ENCODE measurements at regions not wholly inside any gene's neighbourhood (a gene's known extent, or its start where the extent isn't known, plus 50 kb on each side); places are given as distances from the start of the nearest gene placed in this dataset.
"Not testable (repeated sequence)": the region's sequence is repeated elsewhere in the genome, so short reads cannot be mapped to it uniquely, and the experiment has no call there.

DNA sequence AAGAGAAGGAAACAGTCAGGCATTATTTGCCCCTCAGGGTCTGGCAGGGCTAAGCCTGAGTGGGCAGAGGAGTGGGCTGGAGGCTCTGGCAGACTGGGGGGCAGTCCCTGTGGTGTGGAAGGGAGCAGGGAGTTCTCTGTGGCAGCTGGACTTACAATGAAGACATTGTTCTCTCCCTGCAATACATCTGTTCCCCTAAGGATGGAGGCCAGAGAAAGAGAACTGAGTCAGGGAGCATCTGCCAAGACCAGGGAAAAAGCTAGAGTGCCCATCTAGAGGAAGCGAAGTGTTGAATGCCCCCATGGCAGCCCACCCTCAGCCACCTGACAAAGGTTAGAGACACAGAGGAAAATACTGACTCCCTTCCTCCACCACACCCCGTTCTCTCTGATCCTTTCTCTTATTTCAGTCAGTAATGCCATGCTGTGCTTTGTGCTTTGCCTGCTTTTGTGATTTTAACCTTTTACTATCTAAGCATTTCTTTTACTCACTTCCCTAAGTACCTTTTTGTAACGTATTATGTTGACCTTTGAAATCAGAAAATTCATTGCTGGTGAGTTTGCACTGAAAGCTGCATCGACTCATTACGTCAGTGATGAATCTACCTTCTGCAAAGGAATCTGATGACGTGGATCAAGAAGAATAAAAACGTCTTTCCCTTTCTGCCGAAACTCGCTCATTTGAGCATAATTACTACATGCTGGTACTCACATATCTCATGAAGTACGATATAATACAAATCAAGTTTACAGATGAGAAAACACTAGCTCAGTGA lies 76.0 kb downstream of the ACTL7B start:
- H3K4me1 ChIP-seq (ENCODE audit: insufficient read depth, low read length) = peaks cover 26% of the 10 kb centered on the region
- H3K9me3 ChIP-seq (ENCODE audit: control insufficient read depth, insufficient read depth, low read length) = no peaks in the 10 kb centered on the region
- no peaks in the 10 kb centered on the region for H3K36me3 ChIP-seq (ENCODE audit: insufficient read depth, low read length)
- no peak overlapping the region for H3K9ac ChIP-seq (ENCODE audit: low read depth, low read length)

DNA sequence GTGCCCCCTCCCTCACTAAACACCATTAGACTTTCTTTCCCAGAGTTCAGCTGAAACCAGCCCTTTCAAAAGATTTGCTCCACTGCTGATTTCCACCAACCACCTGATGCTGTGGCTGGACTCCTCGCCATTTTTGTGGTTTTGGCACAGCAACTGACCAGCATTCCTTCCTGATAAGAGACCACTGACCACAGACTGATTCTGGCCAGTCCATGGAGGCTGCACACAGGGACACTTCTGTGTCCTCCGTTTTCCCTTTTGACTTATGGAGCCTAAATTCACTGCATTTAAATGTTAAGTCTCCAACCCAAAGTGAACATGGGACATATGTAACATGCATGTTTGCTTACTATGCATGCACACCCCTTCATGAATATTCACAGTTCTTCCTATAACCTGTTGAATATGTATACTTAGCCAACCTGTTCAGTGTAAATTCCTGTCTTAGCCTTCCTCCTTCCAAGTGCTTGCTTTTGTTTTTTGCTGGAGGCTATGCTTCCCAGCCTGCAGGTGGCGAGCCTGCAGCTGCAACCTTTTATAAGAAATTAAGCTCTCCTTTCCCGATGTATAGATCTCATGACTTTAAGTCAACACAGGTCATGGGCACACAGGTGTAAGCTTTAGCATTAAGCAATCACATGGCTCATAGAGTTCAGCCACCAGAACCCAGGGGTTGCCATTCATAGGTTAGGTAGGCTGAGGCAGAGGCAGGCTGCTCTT lies 78.7 kb downstream of the ACTL7B start:
- Histone ChIP-seq H3K9me3 (ENCODE audit: control insufficient read depth, insufficient read depth, low read length) (no peaks in the 10 kb centered on the region; the same call in 1 of the 2 replicates), H3K36me3 (ENCODE audit: insufficient read depth, low read length) (no peaks in the 10 kb centered on the region), H3K9ac (ENCODE audit: low read depth, low read length) (no peak overlapping the region), H3K4me1 (ENCODE audit: insufficient read depth, low read length) (peaks cover 17% of the 10 kb centered on the region)

DNA sequence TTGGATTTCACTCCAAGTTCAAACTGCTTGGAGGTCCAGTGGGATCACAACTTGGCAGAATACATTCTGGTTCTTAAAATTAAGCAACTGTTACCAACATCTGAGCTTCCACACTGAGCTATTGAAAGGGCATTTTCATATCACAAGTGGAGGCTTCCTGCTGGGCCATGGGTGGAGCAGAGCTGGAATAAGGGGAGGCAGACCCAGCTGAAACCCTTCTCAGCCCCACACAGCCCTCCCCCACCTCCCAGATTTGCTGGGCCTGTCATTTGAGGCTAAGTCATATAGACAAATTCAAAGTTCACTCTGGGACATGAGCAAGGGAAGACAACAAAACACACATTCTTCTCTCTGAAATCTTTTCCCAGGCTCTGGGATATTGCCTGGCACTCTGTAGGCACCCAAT lies 79.9 kb downstream of the ACTL7B start:
- peaks cover 11% of the 10 kb centered on the region for H3K4me1 ChIP-seq (ENCODE audit: insufficient read depth, low read length)
- no peaks in the 10 kb centered on the region for H3K36me3 ChIP-seq (ENCODE audit: insufficient read depth, low read length)
- H3K9me3 ChIP-seq (ENCODE audit: control insufficient read depth, insufficient read depth, low read length) = no peaks in the 10 kb centered on the region; the same call in 1 of the 2 replicates
- no peak overlapping the region for H3K9ac ChIP-seq (ENCODE audit: low read depth, low read length)

DNA sequence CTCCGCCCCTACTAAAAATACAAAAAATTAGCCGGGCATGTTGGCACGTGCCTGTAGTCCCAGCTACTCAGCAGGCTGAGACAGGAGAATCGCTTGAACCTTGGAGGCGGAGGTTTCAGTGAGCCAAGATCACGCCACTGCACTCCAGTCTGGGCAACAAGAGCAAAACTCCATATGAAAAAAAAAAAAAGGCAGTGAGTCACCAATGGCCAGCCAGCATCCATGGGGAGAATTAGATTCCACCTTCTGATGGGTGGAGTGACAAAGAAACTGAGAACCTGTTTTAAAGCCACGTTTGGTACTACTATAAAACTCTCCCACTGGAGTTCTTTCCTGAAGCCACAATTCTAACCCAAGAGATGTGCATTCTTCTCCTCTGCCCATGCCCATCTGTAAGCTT lies 81.7 kb downstream of the ACTL7B start:
- H3K36me3 ChIP-seq (ENCODE audit: insufficient read depth, low read length); H3K9ac ChIP-seq (ENCODE audit: low read depth, low read length); H3K9me3 ChIP-seq (ENCODE audit: control insufficient read depth, insufficient read depth, low read length); H3K4me1 ChIP-seq (ENCODE audit: insufficient read depth, low read length): not testable (repeated sequence)

DNA sequence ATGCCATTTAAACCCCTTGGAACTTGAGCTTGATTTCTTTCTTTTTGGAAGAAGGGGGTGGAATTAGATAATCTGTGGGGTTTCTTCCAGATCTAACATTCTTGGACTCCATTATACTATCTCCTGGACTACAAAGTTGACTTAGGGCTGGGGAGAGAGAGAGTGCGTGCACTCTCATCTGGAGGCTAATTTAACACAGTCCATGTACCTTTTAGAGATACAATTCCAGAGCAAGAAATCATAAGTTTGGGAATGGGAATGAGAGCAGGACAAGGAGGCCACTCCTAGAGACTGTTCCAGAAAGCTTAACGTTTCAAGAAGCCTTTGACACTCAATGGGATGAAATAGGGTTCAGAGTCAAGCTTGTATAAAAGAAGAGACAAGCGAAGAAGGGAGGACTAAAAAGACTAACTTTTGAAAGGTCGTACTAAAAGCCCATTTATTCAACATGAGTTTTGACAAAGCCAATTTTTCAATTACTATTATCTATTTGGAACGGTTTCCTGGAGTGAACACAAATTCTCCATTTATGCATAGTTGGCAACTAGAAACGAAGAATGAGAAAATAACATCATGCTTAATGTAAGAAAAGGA lies 83.4 kb downstream of the ACTL7B start:
- Histone ChIP-seq H3K4me1 (ENCODE audit: insufficient read depth, low read length) (no peaks in the 10 kb centered on the region; the same call in 1 of the 2 replicates), H3K36me3 (ENCODE audit: insufficient read depth, low read length) (no peaks in the 10 kb centered on the region), H3K9ac (ENCODE audit: low read depth, low read length) (no peak overlapping the region), H3K9me3 (ENCODE audit: control insufficient read depth, insufficient read depth, low read length) (no peaks in the 10 kb centered on the region; the same call in 1 of the 2 replicates)

DNA sequence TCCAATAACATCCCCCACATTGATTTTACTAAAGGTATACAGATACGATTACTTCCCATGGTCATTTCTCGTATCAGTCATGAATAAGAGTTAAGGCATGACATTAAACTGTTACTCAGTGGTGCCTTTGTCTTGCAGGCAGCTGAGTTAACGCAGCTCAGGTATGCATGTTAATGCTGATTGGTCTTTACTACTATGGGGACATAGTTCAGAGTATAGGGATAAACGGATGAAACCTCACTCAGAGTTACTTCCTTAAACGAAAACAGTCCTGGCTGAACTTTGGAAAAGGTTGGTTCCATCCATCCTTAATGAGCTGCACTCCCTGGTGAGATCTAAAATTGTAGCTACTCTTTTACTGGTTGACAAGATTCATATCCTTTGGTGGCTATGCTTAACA lies 87.0 kb downstream of the ACTL7B start:
- Histone ChIP-seq H3K4me1 (ENCODE audit: insufficient read depth, low read length) (no peaks in the 10 kb centered on the region; the same call in 1 of the 2 replicates), H3K9me3 (ENCODE audit: control insufficient read depth, insufficient read depth, low read length) (no peaks in the 10 kb centered on the region), H3K36me3 (ENCODE audit: insufficient read depth, low read length) (no peaks in the 10 kb centered on the region), H3K9ac (ENCODE audit: low read depth, low read length) (no peak overlapping the region)

DNA sequence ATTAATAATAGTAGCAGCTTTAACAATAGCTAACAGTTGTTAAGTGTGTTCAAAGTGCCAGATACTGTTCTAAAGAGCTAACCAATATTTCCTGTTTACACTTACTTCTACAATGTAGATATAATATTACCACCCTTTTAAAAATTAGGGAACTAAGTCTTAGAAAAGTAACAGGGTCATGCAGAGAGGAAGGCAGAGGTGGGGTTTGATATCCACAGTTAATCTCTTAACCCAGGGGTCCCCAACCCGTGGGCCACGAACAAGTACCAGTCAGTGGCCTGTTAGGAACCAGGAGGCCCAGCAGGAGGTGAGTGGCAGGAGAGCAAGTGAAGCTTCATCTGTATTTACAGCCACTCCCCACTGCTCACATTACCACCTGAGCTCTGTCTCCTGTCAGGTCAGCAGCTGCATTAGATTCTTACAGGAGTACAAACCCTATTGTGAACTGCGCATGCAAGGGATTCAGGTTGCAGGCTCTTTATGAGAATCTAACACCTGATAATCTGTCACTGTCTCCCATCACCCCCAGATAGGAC lies 89.1 kb downstream of the ACTL7B start:
- Histone ChIP-seq H3K4me1 (ENCODE audit: insufficient read depth, low read length) (no peaks in the 10 kb centered on the region; the same call in 1 of the 2 replicates), H3K36me3 (ENCODE audit: insufficient read depth, low read length) (no peaks in the 10 kb centered on the region), H3K9ac (ENCODE audit: low read depth, low read length) (no peak overlapping the region), H3K9me3 (ENCODE audit: control insufficient read depth, insufficient read depth, low read length) (no peaks in the 10 kb centered on the region)

DNA sequence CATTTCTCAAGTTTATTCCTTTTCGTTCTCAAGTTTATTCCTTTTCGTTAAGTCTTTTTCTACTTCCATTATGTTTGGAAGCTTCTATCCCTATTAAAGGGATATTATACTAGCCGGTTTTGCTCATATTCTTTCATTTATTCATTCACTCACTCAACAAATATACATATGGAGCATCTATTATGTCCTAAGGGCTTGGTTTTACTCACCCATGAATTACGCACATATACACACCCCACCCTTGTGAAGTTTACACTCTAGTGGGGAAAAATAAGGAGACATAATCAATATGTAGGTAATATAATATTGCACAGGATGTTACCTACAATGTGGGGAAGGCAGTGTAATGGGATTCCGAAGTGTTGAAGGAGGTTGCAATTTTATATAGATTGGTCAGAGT lies 90.5 kb downstream of the ACTL7B start:
- no peaks in the 10 kb centered on the region; the same call in 1 of the 2 replicates for H3K4me1 ChIP-seq (ENCODE audit: insufficient read depth, low read length)

DNA sequence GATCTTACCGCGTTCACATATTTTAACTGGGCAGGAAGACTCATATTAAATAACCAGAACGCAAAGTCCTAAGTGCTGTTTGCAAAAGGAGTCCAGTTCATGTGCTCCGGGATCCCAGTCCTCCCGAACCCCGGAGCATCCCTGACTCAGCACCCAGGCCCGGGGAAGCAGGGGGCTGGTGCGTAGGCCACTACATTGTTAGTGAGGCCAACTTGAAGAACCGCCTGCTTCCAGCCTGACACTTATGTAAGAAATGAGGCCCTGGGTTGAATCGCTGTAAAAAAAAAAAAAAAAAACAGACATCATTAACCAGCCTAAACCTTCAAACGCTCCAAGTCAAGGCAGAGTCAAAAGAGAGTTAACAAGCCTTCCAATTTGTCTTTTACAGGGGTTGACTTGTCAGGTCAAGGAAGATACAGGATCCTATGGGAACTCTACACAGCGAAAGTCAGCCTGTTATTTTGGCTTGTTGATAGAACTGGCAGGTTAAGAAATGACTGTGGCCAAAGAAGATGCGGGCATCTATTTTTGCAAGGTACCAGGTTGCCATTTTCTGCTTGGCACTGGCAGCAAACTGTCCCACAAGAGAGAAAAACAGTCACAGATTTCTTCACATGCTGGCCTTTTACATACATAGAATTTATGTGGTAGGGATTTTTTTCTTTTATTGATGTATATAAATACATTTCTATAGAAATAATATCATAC lies 93.3 kb downstream of the ACTL7B start:
- Histone ChIP-seq H3K9ac (ENCODE audit: low read depth, low read length) (no peak overlapping the region), H3K9me3 (ENCODE audit: control insufficient read depth, insufficient read depth, low read length) (no peaks in the 10 kb centered on the region), H3K36me3 (ENCODE audit: insufficient read depth, low read length) (no peaks in the 10 kb centered on the region)

More for the DNA sequence above, 90.5 kb downstream of the ACTL7B start:
- no peaks in the 10 kb centered on the region for H3K9me3 ChIP-seq (ENCODE audit: control insufficient read depth, insufficient read depth, low read length)
- H3K9ac ChIP-seq (ENCODE audit: low read depth, low read length) = no peak overlapping the region
- no peaks in the 10 kb centered on the region for H3K36me3 ChIP-seq (ENCODE audit: insufficient read depth, low read length)

DNA sequence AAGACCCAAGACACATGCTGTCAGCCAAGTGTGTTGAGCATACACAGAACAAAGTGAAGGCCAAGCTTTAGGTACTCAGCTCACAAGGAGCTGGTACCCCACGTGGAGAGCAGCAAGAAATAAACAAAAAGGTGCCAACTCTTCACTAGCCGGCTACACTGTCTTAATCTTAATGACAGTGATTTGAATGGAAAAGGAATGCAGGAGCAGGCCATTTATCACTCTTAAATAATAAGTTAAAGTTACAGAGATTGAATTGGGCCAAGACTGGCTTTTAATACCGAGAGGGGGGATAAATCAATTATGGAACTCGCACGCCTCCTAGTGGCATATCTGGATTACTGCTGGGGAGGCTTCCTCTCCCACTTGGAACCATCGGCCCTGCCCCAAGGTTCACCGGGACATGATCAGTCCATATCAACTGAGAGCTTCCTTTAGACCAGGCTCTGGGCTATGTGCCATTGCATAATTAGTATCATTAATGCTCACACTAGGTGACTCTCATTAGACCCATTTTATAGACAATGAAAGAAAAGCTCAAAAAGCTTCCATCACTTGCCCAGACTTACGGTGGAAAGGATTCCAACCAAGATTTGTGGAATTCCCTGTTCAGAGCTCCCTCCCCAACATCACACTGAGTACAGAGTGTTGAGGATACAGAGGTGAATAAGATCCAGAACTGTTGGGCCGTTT lies 94.0 kb downstream of the ACTL7B start:
- no peaks in the 10 kb centered on the region for H3K9me3 ChIP-seq (ENCODE audit: control insufficient read depth, insufficient read depth, low read length)
- H3K36me3 ChIP-seq (ENCODE audit: insufficient read depth, low read length) = no peaks in the 10 kb centered on the region
- no peaks in the 10 kb centered on the region for H3K4me1 ChIP-seq (ENCODE audit: insufficient read depth, low read length)
- H3K9ac ChIP-seq (ENCODE audit: low read depth, low read length) = no peak overlapping the region

More for the DNA sequence above, 93.3 kb downstream of the ACTL7B start:
- no peaks in the 10 kb centered on the region for H3K4me1 ChIP-seq (ENCODE audit: insufficient read depth, low read length)

DNA sequence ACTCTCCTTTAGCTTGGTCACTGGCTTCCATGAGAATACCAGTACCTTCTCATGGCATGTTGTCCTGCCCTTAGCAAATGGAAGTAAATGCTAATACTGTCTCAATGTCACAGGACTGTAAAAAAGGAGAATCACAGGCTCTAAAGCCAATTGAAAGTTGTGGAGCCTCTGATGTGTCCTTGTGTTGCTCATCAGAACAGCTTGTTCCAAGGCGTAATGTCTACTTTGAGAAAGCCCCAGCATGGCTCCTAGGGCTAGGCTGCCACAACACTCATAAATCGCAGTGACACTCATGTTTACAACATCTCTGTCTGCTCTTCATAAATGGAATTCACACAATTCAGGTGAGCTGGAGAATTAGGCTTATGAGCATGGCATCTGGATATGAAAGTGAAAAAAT lies 94.9 kb downstream of the ACTL7B start:
- H3K36me3 ChIP-seq (ENCODE audit: insufficient read depth, low read length) = no peaks in the 10 kb centered on the region
- peaks cover 7% of the 10 kb centered on the region; the same call in 1 of the 2 replicates for H3K4me1 ChIP-seq (ENCODE audit: insufficient read depth, low read length)
- H3K9me3 ChIP-seq (ENCODE audit: control insufficient read depth, insufficient read depth, low read length) = no peaks in the 10 kb centered on the region
- H3K9ac ChIP-seq (ENCODE audit: low read depth, low read length) = no peak overlapping the region

DNA sequence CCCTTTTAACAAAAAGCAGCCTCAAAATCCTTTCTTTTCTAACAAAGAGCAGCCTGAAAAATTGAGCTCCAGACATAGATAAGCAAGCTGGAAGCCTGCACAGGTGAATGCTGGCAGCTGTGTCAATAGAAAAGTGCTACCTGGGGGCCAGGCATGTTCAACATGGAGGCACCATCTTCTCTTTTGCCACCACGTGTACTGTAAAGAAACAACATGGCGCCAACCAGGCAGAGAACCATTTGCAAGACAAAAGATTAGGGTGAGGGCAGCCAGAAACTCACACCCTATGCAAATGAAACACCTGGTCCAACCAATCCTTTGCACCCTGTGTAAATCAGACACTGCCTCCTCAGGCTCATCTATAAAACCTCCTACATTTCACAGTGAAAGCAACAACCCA lies 96.0 kb downstream of the ACTL7B start:
- Histone ChIP-seq H3K9ac (ENCODE audit: low read depth, low read length) (no peak overlapping the region), H3K4me1 (ENCODE audit: insufficient read depth, low read length) (peaks cover 7% of the 10 kb centered on the region; the same call in 1 of the 2 replicates), H3K36me3 (ENCODE audit: insufficient read depth, low read length) (no peaks in the 10 kb centered on the region), H3K9me3 (ENCODE audit: control insufficient read depth, insufficient read depth, low read length) (no peaks in the 10 kb centered on the region)

DNA sequence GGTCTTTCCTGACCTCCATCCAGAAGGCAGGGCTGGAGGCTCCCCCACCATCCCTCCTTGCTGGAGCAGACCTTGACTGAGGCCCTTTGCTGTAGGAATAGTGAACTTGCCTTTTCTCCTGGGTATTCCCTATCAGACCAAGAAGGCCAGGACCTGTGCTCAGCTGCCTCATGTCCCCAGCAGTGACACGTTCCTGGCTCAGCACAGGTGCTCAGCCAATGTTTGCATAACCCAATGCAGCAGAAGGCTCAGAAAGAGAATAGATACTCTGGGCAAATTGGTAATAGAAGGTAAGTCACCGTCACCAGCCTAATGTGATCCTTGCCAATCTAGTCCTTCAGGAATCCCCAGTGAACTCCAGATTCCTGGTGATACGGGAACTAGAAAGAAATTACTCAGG lies 96.4 kb downstream of the ACTL7B start:
- no peaks in the 10 kb centered on the region for H3K36me3 ChIP-seq (ENCODE audit: insufficient read depth, low read length)
- H3K4me1 ChIP-seq (ENCODE audit: insufficient read depth, low read length) = peaks cover 7% of the 10 kb centered on the region; the same call in 1 of the 2 replicates
- no peaks in the 10 kb centered on the region for H3K9me3 ChIP-seq (ENCODE audit: control insufficient read depth, insufficient read depth, low read length)
- H3K9ac ChIP-seq (ENCODE audit: low read depth, low read length) = no peak overlapping the region

Measured in ES-I3 (cell line).